ENCODE measurements at regions not wholly inside any gene's neighbourhood (a gene's known extent, or its start where the extent isn't known, plus 50 kb on each side); places are given as distances from the start of the nearest gene placed in this dataset.
"Not testable (repeated sequence)": the region's sequence is repeated elsewhere in the genome, so short reads cannot be mapped to it uniquely, and the experiment has no call there.

- Histone ChIP-seq H3K27ac (no peak overlapping the region), H3K36me3 (ENCODE audit: low read depth) (no peaks in the 10 kb centered on the region), H3K4me1 (replicated peaks; ENCODE audit: insufficient read depth) (no peaks in the 10 kb centered on the region), H3K79me2 (ENCODE audit: low read depth) (no peaks in the 10 kb centered on the region), H3K4me2 (no peak overlapping the region), H4K20me1 (ENCODE audit: insufficient read depth) (no peaks in the 10 kb centered on the region), H3K9me3 (ENCODE audit: insufficient read depth, low read depth) (no peaks in the 10 kb centered on the region), H3K9me2 (ENCODE audit: insufficient read depth) (no peaks in the 10 kb centered on the region), H3K4me3 (no peak overlapping the region), H2AFZ (no peak overlapping the region), H3F3A (ENCODE audit: insufficient read depth, low read depth) (no peaks in the 10 kb centered on the region), H3K27me3 (ENCODE audit: insufficient read depth, low read depth) (no peaks in the 10 kb centered on the region)
- no peak for DNase-seq
- no TSS peak for BruUV-seq (replicated peaks)
- ChIA-PET CTCF (no interaction called here), POLR2A (ENCODE audit: unreplicated experiment) (no interaction called here)
- intact Hi-C loops (cut with micrococcal nuclease; ENCODE audit: unreplicated experiment), result no loop called here
- TF ChIP-seq EZH2 (IDR thresholded peaks at IDR 0.05; ENCODE audit: low read depth) (no peak), CTCF (conservative IDR thresholded peaks at IDR 0.05) (no peak)
Measured at GRCh38 chr5:32866138-32866537, 155.0 kb downstream of the NPR3 start.

GRCh38 chr5:32869216-32869615, 158.1 kb downstream of the NPR3 start:
- H3K36me3 ChIP-seq (ENCODE audit: low read depth), result no peaks in the 10 kb centered on the region
- H3K79me2 ChIP-seq (ENCODE audit: low read depth), result no peaks in the 10 kb centered on the region
- CTCF ChIA-PET, result no interaction called here
- no peaks in the 10 kb centered on the region for H3K27me3 ChIP-seq (ENCODE audit: insufficient read depth, low read depth)
- POLR2A ChIA-PET (ENCODE audit: unreplicated experiment), result no interaction called here
- H3F3A ChIP-seq (ENCODE audit: insufficient read depth, low read depth), result no peaks in the 10 kb centered on the region
- H3K9me3 ChIP-seq (ENCODE audit: insufficient read depth, low read depth), result no peaks in the 10 kb centered on the region; the same call in 1 of the 2 replicates
- no peak overlapping the region for H3K4me3 ChIP-seq
- no peaks in the 10 kb centered on the region for H3K4me1 ChIP-seq (replicated peaks; ENCODE audit: insufficient read depth)
- TF ChIP-seq CTCF (conservative IDR thresholded peaks at IDR 0.05), result no peak
- no peak for TF ChIP-seq EZH2 (IDR thresholded peaks at IDR 0.05; ENCODE audit: low read depth)
- H2AFZ ChIP-seq, result no peak overlapping the region
- H4K20me1 ChIP-seq (ENCODE audit: insufficient read depth), result no peaks in the 10 kb centered on the region
- intact Hi-C loops (cut with micrococcal nuclease; ENCODE audit: unreplicated experiment), result no loop called here
- no peak overlapping the region for H3K27ac ChIP-seq
- no peak for DNase-seq
- H3K9me2 ChIP-seq (ENCODE audit: insufficient read depth), result no peaks in the 10 kb centered on the region
- no peak overlapping the region for H3K4me2 ChIP-seq
- no TSS peak for BruUV-seq (replicated peaks)

- CTCF ChIA-PET, result no interaction called here
- Histone ChIP-seq H3K4me1 (replicated peaks; ENCODE audit: insufficient read depth) (no peaks in the 10 kb centered on the region), H4K20me1 (ENCODE audit: insufficient read depth) (no peaks in the 10 kb centered on the region), H3F3A (ENCODE audit: insufficient read depth, low read depth) (no peaks in the 10 kb centered on the region), H3K79me2 (ENCODE audit: low read depth) (no peaks in the 10 kb centered on the region), H2AFZ (no peak overlapping the region), H3K4me2 (no peak overlapping the region), H3K27me3 (ENCODE audit: insufficient read depth, low read depth) (no peaks in the 10 kb centered on the region), H3K36me3 (ENCODE audit: low read depth) (no peaks in the 10 kb centered on the region), H3K4me3 (no peak overlapping the region), H3K9me2 (ENCODE audit: insufficient read depth) (no peaks in the 10 kb centered on the region), H3K27ac (no peak overlapping the region), H3K9me3 (ENCODE audit: insufficient read depth, low read depth) (no peaks in the 10 kb centered on the region; the same call in 1 of the 2 replicates)
- no peak for DNase-seq
- POLR2A ChIA-PET (ENCODE audit: unreplicated experiment), result no interaction called here
- no TSS peak for BruUV-seq (replicated peaks)
- no peak for TF ChIP-seq EZH2 (IDR thresholded peaks at IDR 0.05; ENCODE audit: low read depth)
- no peak for TF ChIP-seq CTCF (conservative IDR thresholded peaks at IDR 0.05)
- intact Hi-C loops (cut with micrococcal nuclease; ENCODE audit: unreplicated experiment), result no loop called here
Measured at GRCh38 chr5:32876791-32877190, 165.7 kb downstream of the NPR3 start.

GRCh38 chr5:32879364-32879763, 168.2 kb downstream of the NPR3 start:
- CTCF ChIA-PET, result interaction anchor here (0.6 kb wide), 1 partner anchor 249 kb away, joined by 5 read pairs; no protein-coding TSS in a partner anchor
- H3K4me3 ChIP-seq; H3K9me3 ChIP-seq (ENCODE audit: insufficient read depth, low read depth); BruUV-seq (replicated peaks); H3K27ac ChIP-seq; H3F3A ChIP-seq (ENCODE audit: insufficient read depth, low read depth); H3K4me2 ChIP-seq; H3K4me1 ChIP-seq (replicated peaks; ENCODE audit: insufficient read depth); H3K9me2 ChIP-seq (ENCODE audit: insufficient read depth); H3K27me3 ChIP-seq (ENCODE audit: insufficient read depth, low read depth); intact Hi-C loops (cut with micrococcal nuclease; ENCODE audit: unreplicated experiment); H2AFZ ChIP-seq; H3K79me2 ChIP-seq (ENCODE audit: low read depth); H3K36me3 ChIP-seq (ENCODE audit: low read depth); H4K20me1 ChIP-seq (ENCODE audit: insufficient read depth); DNase-seq: not testable (repeated sequence)
- POLR2A ChIA-PET (ENCODE audit: unreplicated experiment), result interaction anchor here (0.6 kb wide), 1 partner anchor 119 kb away, joined by 4 read pairs; no protein-coding TSS in a partner anchor
